Spleen (tissue), 7 donors: ENCODE measurements at regions not wholly inside any gene's neighbourhood (a gene's known extent, or its start where the extent isn't known, plus 50 kb on each side); places are given as distances from the start of the nearest gene placed in this dataset.
"Not testable (repeated sequence)": the region's sequence is repeated elsewhere in the genome, so short reads cannot be mapped to it uniquely, and the experiment has no call there.

Source experiments
- POLR2AphosphoS5 ChIP-seq, 3 donors: sonication (generic); formaldehyde crosslinking; IDR thresholded peaks; one replicate each; pipeline ENCODE4 v1.5.1; 2017; ENCODE audit warnings: antibody characterized with exemption in 3 of 3
- TF ChIP-seq, protein P1 (sequence below), 11 experiments: fragments of 200-600 bp in 7 of 11; fragments of 450-650 bp in 4 of 11; sonication (generic) in 4 of 11; IDR thresholded peaks in 8 of 11; conservative IDR thresholded peaks in 3 of 11; 1 replicate in 7 of 11; 2 replicates in 4 of 11; pipeline versions ENCODE4 v1.4.0 to v1.8.0; 2016 to 2021; ENCODE audit warnings: antibody characterized with exemption in 11 of 11, inconsistent platforms in 4 of 11, mild to moderate bottlenecking in 1 of 11
- donor health status: DM: no; HTN: no; CAD: no; lungs with moderate emphysema.
- donor health status: DM: no; HTN: no; CAD: no.
- donor health status: DM: no; HTN: no; CAD: no.

DNA sequence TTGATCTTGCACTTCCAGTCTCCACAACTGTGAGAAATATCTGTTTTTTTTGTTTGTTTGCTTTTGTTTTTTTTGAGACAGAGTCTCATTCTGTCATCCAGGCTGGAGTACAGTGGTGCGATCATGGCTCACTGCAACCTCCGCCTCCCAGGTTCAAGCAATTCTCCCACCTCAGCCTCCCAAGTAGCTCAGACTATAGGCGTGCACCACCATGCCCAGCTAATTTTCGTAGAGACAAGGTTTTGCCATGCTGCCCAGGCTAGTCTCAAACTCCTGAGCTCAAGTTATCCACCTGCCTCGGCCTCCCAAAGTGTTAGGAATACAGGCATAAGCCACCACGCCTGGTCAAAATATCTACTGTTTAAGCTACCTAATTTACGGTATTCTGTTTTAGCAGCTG lies 153.1 kb upstream of the C1QTNF3 start:
- TF ChIP-seq, protein P1, sequence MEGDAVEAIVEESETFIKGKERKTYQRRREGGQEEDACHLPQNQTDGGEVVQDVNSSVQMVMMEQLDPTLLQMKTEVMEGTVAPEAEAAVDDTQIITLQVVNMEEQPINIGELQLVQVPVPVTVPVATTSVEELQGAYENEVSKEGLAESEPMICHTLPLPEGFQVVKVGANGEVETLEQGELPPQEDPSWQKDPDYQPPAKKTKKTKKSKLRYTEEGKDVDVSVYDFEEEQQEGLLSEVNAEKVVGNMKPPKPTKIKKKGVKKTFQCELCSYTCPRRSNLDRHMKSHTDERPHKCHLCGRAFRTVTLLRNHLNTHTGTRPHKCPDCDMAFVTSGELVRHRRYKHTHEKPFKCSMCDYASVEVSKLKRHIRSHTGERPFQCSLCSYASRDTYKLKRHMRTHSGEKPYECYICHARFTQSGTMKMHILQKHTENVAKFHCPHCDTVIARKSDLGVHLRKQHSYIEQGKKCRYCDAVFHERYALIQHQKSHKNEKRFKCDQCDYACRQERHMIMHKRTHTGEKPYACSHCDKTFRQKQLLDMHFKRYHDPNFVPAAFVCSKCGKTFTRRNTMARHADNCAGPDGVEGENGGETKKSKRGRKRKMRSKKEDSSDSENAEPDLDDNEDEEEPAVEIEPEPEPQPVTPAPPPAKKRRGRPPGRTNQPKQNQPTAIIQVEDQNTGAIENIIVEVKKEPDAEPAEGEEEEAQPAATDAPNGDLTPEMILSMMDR (IDR thresholded peaks at IDR 0.05 in 8 of 11, conservative IDR thresholded peaks at IDR 0.05 in 3 of 11) = not testable (repeated sequence)
- TF ChIP-seq POLR2AphosphoS5 (IDR thresholded peaks at IDR 0.05) = not testable (repeated sequence)
